Stimulated activated CD4-positive, alpha-beta T cell treated with anti-CD3 and anti-CD28 coated beads, Interleukin-12 subunit alpha, Interleukin-12 subunit beta, amount 100 ng/mL, for 48 hours (primary cell): ENCODE measurements at regions not wholly inside any gene's neighbourhood (a gene's known extent, or its start where the extent isn't known, plus 50 kb on each side); places are given as distances from the start of the nearest gene placed in this dataset.
"Not testable (repeated sequence)": the region's sequence is repeated elsewhere in the genome, so short reads cannot be mapped to it uniquely, and the experiment has no call there.

Experiments used
- DNase-seq, 3 donors: peaks; one replicate each; pipeline ENCODE4 v3.0.0-alpha.2; 2020; ENCODE audit warnings: low read depth in 2 of 3, low spot score in 1 of 3

- DNase-seq, result no peak
These were observed 647.8 kb upstream of the SLC35B3 start for GRCh38 chr6:9083108-9083507.

- DNase-seq, result no peak
These were observed 631.4 kb upstream of the SLC35B3 start for GRCh38 chr6:9066726-9067125.

- no peak for DNase-seq
These were observed 628.8 kb upstream of the SLC35B3 start for GRCh38 chr6:9064156-9064555.

- DNase-seq, result no peak
These were observed 627.3 kb upstream of the SLC35B3 start for GRCh38 chr6:9062596-9062995.

- no peak for DNase-seq
These were observed 622.6 kb upstream of the SLC35B3 start for GRCh38 chr6:9057937-9058336.

GRCh38 chr6:9056556-9056955 lies 621.2 kb upstream of the SLC35B3 start:
- no peak for DNase-seq

- no peak for DNase-seq
These were observed 609.1 kb upstream of the SLC35B3 start for GRCh38 chr6:9044426-9044825.

GRCh38 chr6:9040718-9041117 lies 605.4 kb upstream of the SLC35B3 start:
- no peak for DNase-seq

GRCh38 chr6:9039258-9039657 lies 603.9 kb upstream of the SLC35B3 start:
- DNase-seq, result no peak

GRCh38 chr6:9028086-9028485 lies 592.7 kb upstream of the SLC35B3 start:
- DNase-seq, result no peak

- DNase-seq, result no peak
These were observed 590.5 kb upstream of the SLC35B3 start for GRCh38 chr6:9025796-9026394.

GRCh38 chr6:9025228-9025627 lies 589.9 kb upstream of the SLC35B3 start:
- no peak for DNase-seq

GRCh38 chr6:9024246-9024645 lies 588.9 kb upstream of the SLC35B3 start:
- DNase-seq, result not testable (repeated sequence)

GRCh38 chr6:9020001-9020400 lies 584.7 kb upstream of the SLC35B3 start:
- DNase-seq, result no peak

- no peak for DNase-seq
These were observed 574.6 kb upstream of the SLC35B3 start for GRCh38 chr6:9009931-9010330.

- no peak for DNase-seq
These were observed 571.7 kb upstream of the SLC35B3 start for GRCh38 chr6:9007027-9007426.

GRCh38 chr6:9002833-9003232 lies 567.5 kb upstream of the SLC35B3 start:
- no peak for DNase-seq

GRCh38 chr6:8995156-8995555 lies 559.8 kb upstream of the SLC35B3 start:
- no peak for DNase-seq

GRCh38 chr6:8993111-8993510 lies 557.8 kb upstream of the SLC35B3 start:
- no peak for DNase-seq

- no peak for DNase-seq
These were observed 556.5 kb upstream of the SLC35B3 start for GRCh38 chr6:8991844-8992243.

- DNase-seq, result no peak
These were observed 554.7 kb upstream of the SLC35B3 start for GRCh38 chr6:8990075-8990474.

GRCh38 chr6:8983202-8983688 lies 547.9 kb upstream of the SLC35B3 start:
- DNase-seq, result peak; percentile 19 to 59 (median 26)

GRCh38 chr6:8982668-8983067 lies 547.3 kb upstream of the SLC35B3 start:
- no peak for DNase-seq
